EL (cell line): ENCODE measurements at regions not wholly inside any gene's neighbourhood (a gene's known extent, or its start where the extent isn't known, plus 50 kb on each side); places are given as distances from the start of the nearest gene placed in this dataset.
A peak's percentile ranks its signal among the peaks of the same experiment; 100 is the strongest.

ENCODE experiments used
- DNase-seq: peaks from one replicate; pipeline ENCODE4 v3.0.0-alpha.2; 2016

GRCh38 chr4:10334506-10335028 is 122.7 kb downstream of the ZNF518B start:
- DNase-seq = no peak

DNA sequence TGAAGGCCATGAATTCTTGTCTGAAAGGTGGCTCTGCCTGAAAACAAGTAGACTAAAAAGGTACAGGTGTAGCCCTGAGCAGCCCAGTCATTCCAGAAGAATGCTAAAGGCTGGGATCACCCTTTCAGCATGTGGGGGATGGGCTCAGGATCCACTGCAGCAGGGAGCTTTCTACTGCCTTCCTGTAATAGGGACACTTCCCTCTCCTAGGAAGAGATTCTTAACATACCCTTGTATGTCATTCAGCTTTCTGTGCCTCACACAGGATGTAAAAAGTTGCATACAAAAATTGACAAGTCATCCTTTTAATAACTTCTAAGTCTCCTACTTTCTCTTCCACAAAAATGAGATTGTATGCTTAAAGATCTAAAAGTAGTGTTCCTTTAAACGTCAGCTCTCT is 123.3 kb downstream of the ZNF518B start:
- peak; percentile 26 for DNase-seq

- DNase-seq = no peak
These were observed 131.2 kb downstream of the ZNF518B start for GRCh38 chr4:10326075-10326474.

GRCh38 chr4:10321931-10322330 is 135.3 kb downstream of the ZNF518B start:
- DNase-seq = no peak

DNA sequence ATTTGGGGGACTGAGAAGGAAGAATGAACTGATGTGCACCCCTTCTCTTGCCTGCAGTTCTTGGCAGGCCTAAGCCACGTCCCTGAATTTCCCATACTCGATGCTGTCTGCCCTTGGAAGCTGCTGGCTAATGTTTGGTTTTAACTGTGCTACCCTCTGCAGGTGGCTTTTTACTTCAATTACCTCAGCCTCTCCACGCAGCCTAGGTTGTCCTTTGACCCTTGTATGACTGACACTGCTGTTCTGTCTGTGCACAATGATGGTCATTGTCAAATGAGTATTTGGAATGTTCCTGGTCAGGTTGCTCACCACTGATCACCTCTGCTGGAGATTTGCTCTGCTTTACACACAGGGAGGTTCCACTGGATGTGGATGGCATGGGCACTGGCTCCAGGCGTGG is 137.1 kb downstream of the ZNF518B start:
- DNase-seq = no peak

GRCh38 chr4:10317345-10317744 is 139.9 kb downstream of the ZNF518B start:
- DNase-seq = no peak

DNA sequence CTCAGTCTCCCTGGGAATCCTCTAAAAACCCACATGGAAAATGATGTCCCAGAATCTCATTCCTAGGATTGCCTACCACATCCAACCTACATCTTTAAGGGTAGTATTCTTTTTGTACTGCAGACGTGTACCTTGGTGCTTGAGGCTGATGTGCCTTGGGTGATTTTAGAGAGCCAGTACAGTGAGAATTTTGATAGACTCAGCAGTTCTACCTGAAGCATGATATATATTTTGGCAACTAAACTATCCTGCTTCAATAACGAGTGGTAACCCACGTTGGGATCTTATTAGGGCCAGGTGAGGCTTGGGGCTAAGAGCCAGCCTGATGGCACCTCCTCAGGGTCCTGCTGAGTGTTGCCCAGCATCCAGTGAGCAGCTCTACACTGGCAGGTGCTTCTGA is 140.4 kb downstream of the ZNF518B start:
- no peak for DNase-seq

- no peak for DNase-seq
These were observed 141.6 kb downstream of the ZNF518B start for GRCh38 chr4:10315638-10316037.

- no peak for DNase-seq
These were observed 144.7 kb downstream of the ZNF518B start for GRCh38 chr4:10312568-10312967.

DNA sequence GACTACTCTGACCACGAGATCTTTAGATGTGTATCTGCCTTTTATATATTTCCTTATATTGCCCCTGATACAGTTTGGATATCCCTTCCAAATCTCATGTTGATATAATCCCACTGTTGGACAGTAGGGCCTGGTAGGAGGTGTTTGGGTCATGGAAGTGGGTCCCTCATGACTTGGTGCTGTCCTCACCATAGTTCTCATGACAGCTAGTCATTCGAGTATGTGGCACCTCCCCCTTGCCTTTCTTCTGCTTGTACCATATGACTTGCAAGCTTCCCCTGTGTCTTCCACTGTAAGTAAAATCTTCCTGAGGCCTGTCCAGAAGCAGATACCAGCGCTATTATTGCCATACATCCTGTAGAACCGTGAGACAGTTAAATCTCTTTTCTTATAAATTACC is 145.3 kb downstream of the ZNF518B start:
- DNase-seq = no peak

DNA sequence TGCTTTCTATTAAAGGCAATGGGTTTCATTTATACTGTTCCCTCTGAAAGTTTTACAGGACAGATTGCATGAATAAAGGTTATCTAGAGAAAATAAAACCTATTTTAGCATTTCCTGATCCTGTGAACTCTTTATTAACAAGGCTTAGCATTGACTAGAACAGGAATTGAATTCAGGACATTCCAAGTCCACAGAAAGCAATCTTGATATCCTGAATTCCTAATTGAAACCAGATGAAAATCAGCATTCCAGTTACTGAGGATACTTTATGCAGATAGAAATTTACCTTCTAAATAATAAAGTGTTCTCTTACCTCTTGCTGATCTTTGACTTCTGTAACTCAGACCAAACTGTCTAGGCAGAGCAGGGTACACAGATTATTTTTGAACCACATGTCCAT is 151.4 kb downstream of the ZNF518B start:
- peak; percentile 16 for DNase-seq

- no peak for DNase-seq
These were observed 153.9 kb downstream of the ZNF518B start for GRCh38 chr4:10303291-10303690.

DNA sequence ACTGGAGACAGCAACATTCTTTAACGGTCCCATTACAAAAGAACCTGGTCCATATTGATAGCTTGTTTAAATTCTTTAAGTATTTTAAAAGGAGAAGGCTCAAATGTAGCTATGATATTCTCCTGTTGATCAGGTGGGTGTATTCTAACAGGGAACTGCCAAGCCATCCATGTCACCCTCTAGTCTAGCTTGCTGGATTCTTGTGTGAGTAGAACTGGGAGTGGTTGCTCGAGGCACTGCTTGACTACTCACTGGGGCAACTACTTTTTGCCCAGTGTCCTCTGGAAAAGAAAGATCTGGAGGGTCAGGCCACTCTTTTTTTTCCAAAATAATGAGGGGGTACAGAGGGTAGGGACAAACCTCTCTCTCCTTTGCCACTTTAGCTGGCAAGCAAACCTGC is 155.1 kb downstream of the ZNF518B start:
- no peak for DNase-seq

- peak; percentile 73 for DNase-seq
These were observed 157.6 kb downstream of the ZNF518B start for GRCh38 chr4:10299601-10300000.

DNA sequence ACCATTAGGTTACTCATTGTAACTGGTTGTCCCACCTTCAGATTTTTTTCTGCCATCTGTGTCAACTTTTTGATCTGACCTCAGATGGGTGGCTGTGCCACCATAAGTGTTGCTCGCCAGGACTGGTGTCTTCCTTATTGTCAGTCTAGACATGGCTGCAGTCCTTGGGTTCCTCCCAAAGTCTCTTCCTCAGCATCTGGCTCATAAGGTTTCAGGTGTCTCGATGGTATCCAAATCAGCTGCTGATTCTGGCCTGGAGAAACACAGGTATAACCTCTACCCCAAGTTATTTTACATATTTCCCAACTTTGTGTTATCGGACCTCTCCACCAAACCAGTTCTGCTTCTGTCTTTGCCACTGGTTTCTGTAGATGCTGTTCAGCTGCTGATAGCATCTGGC is 158.5 kb downstream of the ZNF518B start:
- DNase-seq = no peak

- DNase-seq = peak; percentile 68
These were observed 160.5 kb downstream of the ZNF518B start for GRCh38 chr4:10296730-10297129.

- peak; percentile 26 for DNase-seq
These were observed 161.9 kb downstream of the ZNF518B start for GRCh38 chr4:10295301-10295700.

- DNase-seq = no peak
These were observed 167.7 kb downstream of the ZNF518B start for GRCh38 chr4:10289538-10289906.

DNA sequence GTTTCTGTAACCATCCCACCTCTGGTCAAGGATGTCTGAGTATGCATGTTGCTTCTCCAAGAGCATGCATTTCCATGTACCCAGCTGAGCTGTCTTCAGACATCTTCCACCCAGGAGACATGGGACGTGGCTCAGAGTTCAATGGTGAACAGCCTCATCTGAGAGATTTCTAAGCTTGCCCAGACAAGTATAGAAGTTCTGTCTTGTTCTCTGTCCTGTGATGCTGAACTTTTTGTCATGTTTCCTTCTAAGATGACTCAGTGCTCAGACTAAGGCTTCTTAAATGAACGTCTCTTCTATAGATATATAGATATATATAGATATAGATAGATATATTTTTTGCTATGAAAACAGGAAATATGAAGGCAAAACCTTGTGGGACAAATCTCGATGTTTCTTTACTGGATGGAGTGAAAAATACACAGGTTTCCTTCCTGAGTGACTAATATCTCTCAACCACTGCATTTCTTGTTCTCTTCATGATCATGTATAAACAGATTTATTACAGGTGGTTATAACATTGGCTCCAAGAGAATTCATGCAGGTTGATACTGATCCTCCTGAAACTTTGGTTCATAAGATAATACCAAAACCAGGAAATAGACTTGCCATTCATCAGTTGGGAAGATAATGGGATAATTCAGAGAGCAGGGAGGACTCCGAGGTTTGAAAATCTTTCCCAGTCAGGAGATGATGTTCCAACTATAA is 168.2 kb downstream of the ZNF518B start:
- DNase-seq = no peak

- peak; percentile 55 for DNase-seq
These were observed 168.4 kb upstream of the WDR1 start for GRCh38 chr4:10285028-10285427.

GRCh38 chr4:10283761-10284160 is 167.2 kb upstream of the WDR1 start:
- DNase-seq = no peak

DNA sequence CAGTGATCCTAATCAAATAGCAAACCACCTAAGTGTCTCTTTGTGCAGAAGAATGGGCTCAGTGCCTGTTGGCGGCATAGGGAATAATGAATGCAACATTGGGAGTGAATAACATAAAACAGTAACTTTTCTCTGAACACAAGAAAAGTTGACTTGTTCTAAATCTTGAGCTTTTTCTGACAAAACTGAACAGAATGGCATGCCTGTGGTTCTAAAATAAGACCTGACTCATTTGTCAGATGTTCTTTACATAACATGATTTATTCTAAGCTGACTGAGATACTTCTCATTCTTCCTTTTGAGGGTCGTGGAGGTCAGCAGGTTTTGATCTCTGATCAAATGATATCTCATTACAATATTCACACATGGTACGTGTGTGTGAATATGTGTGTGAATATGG is 165.4 kb upstream of the WDR1 start:
- DNase-seq = peak; percentile 30

- no peak for DNase-seq
These were observed 162.7 kb upstream of the WDR1 start for GRCh38 chr4:10279261-10279660.

DNA sequence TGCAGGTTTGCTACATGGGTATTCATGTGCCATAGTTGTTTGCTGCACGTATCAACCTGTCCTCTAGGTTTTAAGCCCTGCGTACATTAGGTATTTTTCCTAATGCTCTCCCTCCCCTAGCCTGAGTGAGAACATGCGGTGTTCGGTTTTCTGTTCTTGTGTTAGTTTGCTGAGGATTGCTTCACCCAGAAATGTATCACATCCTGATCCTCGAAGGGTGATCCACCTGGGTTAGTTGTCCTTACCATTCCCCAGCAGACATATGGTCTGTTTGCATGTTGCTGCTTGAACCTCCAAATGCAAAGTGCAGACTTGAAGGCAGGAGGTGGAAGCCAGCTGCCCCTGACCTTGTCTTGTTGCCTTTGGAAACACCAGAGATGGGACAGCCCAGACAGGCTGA is 161.5 kb upstream of the WDR1 start:
- no peak for DNase-seq

GRCh38 chr4:10276152-10276551 is 159.6 kb upstream of the WDR1 start:
- no peak for DNase-seq
